Right lobe of liver (tissue), 4 donors: ENCODE measurements at regions not wholly inside any gene's neighbourhood (a gene's known extent, or its start where the extent isn't known, plus 50 kb on each side); places are given as distances from the start of the nearest gene placed in this dataset.

Source experiments
- CTCF ChIP-seq, 4 donors: fragments of 200-600 bp in 3 of 4; fragments of 450-650 bp in 1 of 4; IDR thresholded peaks; one replicate each; pipeline versions ENCODE4 v1.5.1 to v1.8.0; 2016 to 2022; ENCODE audit warnings: antibody characterized with exemption in 4 of 4, mild to moderate bottlenecking in 2 of 4
- POLR2A ChIP-seq: fragments of 450-650 bp; IDR thresholded peaks from one replicate; pipeline ENCODE4 v1.6.1; 2017; ENCODE audit warnings: antibody characterized with exemption, mild to moderate bottlenecking
- donor health status: DM: no; HTN: no; CAD: no.
- donor health status: DM: no; HTN: no; CAD: no.
- donor health status: DM: no; HTN: yes; CAD: no.

- no peak for TF ChIP-seq CTCF (IDR thresholded peaks at IDR 0.05)
- no peak for TF ChIP-seq POLR2A
Observed at GRCh38 chr2:157046396-157046795, 211.1 kb upstream of the GALNT5 start.
